ENCODE measurements at regions not wholly inside any gene's neighbourhood (a gene's known extent, or its start where the extent isn't known, plus 50 kb on each side); places are given as distances from the start of the nearest gene placed in this dataset.

DNA sequence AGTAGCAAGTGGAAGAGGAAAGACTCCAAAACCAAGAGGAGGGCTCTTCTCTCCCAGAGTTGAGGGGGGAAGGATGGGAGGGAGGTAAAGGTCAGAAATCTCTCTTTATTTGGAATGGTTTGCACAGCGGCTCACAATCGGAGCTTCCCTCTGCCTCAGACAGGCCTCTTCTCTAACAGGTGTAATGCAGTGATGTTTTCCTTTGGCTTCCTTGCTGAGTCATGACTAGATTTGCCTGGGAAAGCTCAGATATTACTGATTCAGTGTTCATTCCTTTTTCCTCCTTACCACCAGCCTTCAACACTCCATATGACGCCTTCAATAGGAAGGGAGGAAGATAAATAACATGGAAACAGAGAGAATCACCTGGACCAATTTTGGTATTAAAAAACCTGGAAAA is 136.6 kb downstream of the RNF152 start:
- DNase-seq = no peak
- H3K36me3 ChIP-seq (replicated peaks; ENCODE audit: control insufficient read depth, insufficient read depth, low read length) = no peaks in the 10 kb centered on the region
- no peaks in the 10 kb centered on the region for H3K27me3 ChIP-seq (ENCODE audit: control insufficient read depth, insufficient read depth, low read length)
- H3K4me3 ChIP-seq (ENCODE audit: insufficient read depth, low read depth, low read length) = no peak overlapping the region

DNA sequence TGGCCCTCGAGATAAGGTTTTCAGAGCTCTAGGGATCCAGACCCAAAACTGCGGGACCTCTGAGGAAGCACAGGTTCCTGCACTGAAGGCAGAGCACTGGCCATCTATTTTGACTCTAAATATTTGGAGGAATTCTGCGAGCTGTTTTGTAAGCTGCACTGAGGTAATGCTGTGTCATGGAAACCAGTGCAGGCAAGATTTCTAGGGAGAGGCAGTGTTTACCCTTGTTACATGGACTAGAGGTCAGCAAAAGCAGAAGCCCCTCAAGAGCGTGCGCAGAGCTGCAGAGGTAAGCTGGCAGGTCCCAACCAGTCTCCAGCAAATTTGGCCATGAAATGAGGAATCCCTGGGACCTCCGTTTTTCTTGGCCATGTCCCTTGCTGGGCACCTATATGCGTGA is 137.3 kb downstream of the RNF152 start:
- Histone ChIP-seq H3K27me3 (ENCODE audit: control insufficient read depth, insufficient read depth, low read length) (no peaks in the 10 kb centered on the region), H3K36me3 (replicated peaks; ENCODE audit: control insufficient read depth, insufficient read depth, low read length) (no peaks in the 10 kb centered on the region), H3K4me3 (ENCODE audit: insufficient read depth, low read depth, low read length) (no peak overlapping the region)
- no peak for DNase-seq

DNA sequence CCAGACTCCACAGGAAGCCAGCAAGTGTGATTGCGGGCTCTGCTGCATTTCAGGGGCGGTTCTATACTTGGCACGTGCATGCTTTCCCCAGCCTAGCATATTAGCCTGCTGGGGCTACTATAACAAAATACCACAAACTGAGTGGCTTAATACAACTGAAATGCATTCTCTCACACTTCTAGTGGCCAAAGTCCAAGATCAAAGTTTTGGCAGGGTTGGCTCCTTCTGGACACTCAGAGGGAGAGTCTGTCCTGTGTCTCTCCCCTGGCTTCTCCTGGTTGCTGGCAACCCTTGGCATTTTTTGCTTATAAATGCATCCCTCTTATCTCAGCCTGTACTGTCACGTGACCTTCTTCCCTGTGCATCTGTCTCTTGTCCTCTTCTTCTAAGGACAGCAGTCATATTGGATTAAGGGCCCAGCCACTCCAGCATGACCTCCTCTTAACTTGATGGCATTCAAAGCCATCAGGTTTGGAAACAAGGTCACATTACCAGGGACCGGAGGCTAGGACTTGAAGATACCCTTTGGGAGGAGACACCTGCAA is 138.7 kb downstream of the RNF152 start:
- no peak for DNase-seq
- no peaks in the 10 kb centered on the region for H3K36me3 ChIP-seq (replicated peaks; ENCODE audit: control insufficient read depth, insufficient read depth, low read length)
- no peak overlapping the region for H3K4me3 ChIP-seq (ENCODE audit: insufficient read depth, low read depth, low read length)
- H3K27me3 ChIP-seq (ENCODE audit: control insufficient read depth, insufficient read depth, low read length) = no peaks in the 10 kb centered on the region

DNA sequence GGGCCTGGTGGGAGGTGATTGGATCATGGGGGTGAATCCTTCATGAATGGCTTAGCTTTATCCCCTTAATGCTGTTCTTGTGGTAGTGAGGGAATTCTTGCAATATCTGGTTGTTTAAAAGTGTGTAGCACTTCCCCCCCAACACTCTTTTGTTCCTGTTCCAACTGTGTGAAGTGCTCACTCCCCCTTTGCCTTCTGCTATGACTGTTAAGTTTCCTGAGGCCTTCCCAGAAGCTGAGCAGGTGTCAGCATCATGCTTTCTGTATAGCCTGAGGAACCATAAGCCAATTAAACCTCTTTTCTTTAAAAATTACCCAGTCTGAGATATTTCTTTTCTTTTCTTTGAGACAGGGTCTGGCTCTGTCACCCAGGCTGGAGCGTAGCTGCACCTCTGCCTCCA is 139.4 kb downstream of the RNF152 start:
- DNase-seq = no peak
- Histone ChIP-seq H3K27me3 (ENCODE audit: control insufficient read depth, insufficient read depth, low read length) (no peaks in the 10 kb centered on the region), H3K36me3 (replicated peaks; ENCODE audit: control insufficient read depth, insufficient read depth, low read length) (no peaks in the 10 kb centered on the region), H3K4me3 (ENCODE audit: insufficient read depth, low read depth, low read length) (no peak overlapping the region)

DNA sequence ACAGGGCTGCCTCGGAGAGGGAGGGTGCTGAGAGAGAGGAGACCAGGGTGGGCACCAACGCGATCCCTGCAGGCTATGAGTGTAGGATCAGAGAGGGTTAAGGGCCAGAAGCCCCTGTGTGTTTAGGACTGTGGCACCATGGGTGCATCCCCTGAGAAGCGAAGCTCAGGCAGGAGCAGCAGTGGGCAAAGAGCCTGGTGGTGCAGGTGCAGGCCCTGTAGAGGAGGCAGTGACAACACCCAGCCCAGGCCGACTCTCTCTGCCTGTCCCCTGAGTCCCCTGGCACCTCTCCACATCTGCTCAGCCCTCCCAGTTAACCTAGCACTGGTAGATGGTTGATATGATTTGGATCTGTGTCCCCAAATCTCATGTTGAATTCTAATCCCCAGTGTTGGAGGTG is 139.8 kb downstream of the RNF152 start:
- no peak for DNase-seq
- Histone ChIP-seq H3K4me3 (ENCODE audit: insufficient read depth, low read depth, low read length) (no peak overlapping the region), H3K27me3 (ENCODE audit: control insufficient read depth, insufficient read depth, low read length) (no peaks in the 10 kb centered on the region), H3K36me3 (replicated peaks; ENCODE audit: control insufficient read depth, insufficient read depth, low read length) (no peaks in the 10 kb centered on the region)

DNA sequence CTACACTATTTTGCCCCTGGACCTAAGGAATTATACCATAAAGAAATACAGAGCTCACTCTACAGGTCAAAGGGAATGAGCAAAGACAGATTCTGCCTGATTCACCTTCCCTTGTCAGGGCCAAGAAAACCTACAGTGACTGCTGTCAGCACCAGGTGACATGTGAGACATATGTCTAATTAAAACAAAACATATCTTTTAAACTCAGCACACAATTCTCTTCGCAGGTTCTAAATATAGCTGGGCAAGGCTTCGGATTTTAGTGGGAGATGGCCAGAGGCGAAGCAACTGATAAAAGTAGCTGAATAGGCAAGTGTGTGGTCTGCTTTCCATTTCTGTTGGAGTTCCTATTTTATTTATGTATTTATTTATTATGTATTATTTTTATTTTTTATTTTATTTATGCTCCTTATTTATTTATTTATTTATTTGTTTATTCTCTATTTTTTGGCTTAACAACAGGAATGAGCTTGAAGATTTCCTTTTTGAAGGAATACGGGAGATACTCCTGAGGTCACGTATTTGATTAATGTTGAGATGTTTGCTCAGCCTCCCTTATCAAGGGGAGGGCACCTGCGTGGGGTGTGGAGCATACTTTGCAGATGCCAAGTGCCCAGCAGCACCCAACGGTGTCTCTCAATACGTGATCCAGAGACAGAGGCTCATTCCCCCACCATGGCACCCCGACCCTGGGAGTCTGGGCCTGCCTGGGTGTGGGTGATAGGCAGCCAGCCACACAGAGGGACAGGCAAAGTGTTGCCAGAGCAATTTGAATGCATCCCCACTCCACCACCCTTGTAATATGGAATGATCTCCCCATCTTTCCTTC is 141.8 kb downstream of the RNF152 start:
- Histone ChIP-seq H3K27me3 (ENCODE audit: control insufficient read depth, insufficient read depth, low read length) (no peaks in the 10 kb centered on the region), H3K4me3 (ENCODE audit: insufficient read depth, low read depth, low read length) (no peak overlapping the region), H3K36me3 (replicated peaks; ENCODE audit: control insufficient read depth, insufficient read depth, low read length) (no peaks in the 10 kb centered on the region)
- no peak for DNase-seq

DNA sequence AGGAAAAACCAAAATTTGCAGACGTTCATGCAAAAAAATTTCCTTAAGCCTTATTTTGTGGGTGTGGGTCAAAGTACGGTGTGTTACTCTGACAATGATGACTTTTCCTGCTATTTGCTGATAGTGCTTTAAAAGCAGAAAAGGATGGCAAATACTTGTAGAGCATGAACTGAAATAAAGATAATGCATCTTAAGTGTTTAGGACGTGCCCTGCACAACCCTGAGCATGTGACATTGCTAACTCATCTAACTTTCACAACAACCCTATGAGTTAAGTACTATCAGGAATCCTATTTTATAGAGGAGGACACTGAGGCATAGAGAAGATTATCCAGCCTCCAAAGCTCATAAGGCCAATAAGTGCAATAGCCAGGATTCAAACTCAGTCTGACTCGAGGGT is 143.3 kb downstream of the RNF152 start:
- Histone ChIP-seq H3K36me3 (replicated peaks; ENCODE audit: control insufficient read depth, insufficient read depth, low read length) (no peaks in the 10 kb centered on the region), H3K4me3 (ENCODE audit: insufficient read depth, low read depth, low read length) (no peak overlapping the region), H3K27me3 (ENCODE audit: control insufficient read depth, insufficient read depth, low read length) (no peaks in the 10 kb centered on the region)
- no peak for DNase-seq

DNA sequence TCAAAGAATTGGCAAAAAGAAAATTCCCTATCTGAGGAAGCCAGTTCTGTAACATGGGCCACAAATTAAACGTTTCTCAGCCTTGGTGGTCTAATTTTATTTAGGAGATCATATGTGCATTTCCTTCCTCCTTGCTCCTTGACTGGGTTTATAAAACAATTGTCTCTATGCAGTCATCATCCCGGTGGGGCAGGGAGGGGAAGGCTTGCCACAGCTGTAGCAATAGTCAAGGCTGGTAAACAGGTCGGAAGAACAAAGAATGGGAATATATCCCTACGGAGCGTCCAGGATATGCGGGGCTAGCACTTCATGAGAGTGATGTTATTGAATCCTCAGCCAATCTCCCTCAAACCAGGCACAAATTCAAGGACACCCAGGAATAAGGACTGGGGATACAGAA is 143.8 kb downstream of the RNF152 start:
- no peaks in the 10 kb centered on the region for H3K36me3 ChIP-seq (replicated peaks; ENCODE audit: control insufficient read depth, insufficient read depth, low read length)
- no peak for DNase-seq
- H3K4me3 ChIP-seq (ENCODE audit: insufficient read depth, low read depth, low read length) = no peak overlapping the region
- no peaks in the 10 kb centered on the region for H3K27me3 ChIP-seq (ENCODE audit: control insufficient read depth, insufficient read depth, low read length)

DNA sequence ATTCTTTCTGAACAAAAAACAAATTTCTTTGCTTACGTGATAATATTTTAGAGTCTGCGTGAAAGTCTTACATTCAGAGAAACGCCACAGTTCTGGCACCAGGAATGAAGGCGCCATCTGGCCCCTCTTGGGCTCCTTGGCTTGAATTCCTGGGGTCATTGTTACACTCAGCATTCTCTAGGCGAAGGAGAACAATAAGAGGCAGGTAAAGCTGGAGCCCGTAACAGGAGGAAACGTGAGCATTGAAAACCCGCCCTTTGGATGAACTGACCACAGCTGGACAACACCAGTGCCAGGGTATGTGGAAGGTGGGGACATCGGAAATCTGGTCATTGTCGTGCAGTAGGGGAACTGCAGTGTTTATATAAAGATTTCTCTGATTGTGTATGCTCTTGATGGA is 144.8 kb downstream of the RNF152 start:
- H3K36me3 ChIP-seq (replicated peaks; ENCODE audit: control insufficient read depth, insufficient read depth, low read length) = no peaks in the 10 kb centered on the region
- peak; percentile 32 for DNase-seq
- no peaks in the 10 kb centered on the region for H3K27me3 ChIP-seq (ENCODE audit: control insufficient read depth, insufficient read depth, low read length)
- no peak overlapping the region for H3K4me3 ChIP-seq (ENCODE audit: insufficient read depth, low read depth, low read length)

DNA sequence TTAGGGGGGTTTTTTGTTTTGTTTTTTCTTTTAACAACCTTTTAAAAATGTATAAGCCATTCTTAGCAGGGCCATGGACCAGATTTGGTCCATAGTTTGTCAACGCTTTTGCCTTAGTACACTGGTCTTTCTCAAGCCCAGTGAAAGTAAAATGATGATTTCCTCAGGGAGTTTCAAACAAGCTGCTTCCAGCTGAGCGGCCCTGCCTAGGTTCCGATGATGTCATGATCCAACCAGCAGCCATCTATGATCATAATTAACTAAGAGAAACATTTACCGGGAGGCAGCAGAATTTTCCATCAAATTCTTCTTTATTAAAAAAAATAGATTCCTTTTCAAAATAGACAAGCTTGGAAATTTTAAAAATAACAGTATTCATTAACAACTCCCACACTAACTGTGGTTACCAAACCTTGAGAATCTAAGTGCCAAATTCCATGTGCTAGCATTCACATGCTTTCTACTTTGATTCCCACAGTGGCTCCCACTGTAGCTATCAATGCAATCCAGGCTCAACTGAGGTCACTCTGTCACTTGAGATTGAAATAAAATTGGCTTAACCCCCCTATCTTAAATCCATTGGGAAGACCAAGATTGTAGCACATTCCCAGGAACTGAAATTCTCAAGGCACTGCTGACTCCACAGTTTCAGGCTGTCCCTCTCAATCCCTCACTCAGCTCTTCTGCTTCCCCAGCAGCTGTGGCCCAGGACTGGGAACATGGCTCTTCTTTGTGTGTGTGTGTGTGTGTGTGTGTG is 148.9 kb downstream of the RNF152 start:
- no peak for DNase-seq
- no peaks in the 10 kb centered on the region for H3K36me3 ChIP-seq (replicated peaks; ENCODE audit: control insufficient read depth, insufficient read depth, low read length)

DNA sequence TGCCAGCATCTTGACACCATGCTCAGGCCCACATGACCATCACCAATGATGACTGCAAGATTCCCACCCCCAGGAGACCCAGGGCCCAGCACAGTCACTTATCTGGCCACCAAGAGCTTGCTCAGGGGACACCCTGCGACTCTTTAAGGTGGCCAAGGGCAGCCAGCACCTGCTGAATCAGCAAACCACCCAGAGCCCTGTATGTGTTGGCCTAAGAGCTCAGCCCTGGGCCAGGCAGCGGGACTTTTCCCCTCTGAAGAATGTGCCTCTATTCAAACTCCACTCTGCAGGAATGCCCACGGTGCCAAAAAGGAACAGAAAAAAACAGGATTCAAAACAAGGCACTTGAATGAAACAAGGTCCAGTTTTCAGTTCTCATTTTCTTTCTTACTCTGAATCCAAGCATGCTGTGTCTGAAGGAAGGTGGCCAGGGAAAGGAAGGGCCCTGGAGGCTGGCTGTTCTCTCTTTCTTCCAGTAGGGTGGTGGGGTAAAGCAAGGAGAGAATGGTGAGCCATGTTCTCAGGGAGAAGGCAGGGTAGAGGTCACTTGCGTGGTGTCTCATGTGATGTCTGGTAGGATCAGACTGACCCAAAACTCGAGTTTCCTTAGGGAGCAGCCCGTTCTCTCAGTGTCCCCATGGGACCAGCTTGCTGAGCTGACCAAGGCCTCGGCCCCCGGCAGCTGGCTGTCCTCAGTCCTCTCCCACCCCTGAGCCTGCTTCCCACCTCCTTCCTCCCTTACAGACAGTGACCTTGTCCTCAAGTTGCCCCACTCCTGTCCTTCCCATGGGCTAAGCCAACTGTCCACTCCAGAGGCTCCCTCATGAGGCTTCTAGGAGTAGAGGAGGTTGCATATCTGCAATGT is 150.0 kb downstream of the RNF152 start:
- no peak overlapping the region for H3K4me3 ChIP-seq (ENCODE audit: insufficient read depth, low read depth, low read length)
- H3K36me3 ChIP-seq (replicated peaks; ENCODE audit: control insufficient read depth, insufficient read depth, low read length) = no peaks in the 10 kb centered on the region
- no peaks in the 10 kb centered on the region for H3K27me3 ChIP-seq (ENCODE audit: control insufficient read depth, insufficient read depth, low read length)
- no peak for DNase-seq

More for the DNA sequence above, 148.9 kb downstream of the RNF152 start:
- Histone ChIP-seq H3K4me3 (ENCODE audit: insufficient read depth, low read depth, low read length) (no peak overlapping the region), H3K27me3 (ENCODE audit: control insufficient read depth, insufficient read depth, low read length) (no peaks in the 10 kb centered on the region)

DNA sequence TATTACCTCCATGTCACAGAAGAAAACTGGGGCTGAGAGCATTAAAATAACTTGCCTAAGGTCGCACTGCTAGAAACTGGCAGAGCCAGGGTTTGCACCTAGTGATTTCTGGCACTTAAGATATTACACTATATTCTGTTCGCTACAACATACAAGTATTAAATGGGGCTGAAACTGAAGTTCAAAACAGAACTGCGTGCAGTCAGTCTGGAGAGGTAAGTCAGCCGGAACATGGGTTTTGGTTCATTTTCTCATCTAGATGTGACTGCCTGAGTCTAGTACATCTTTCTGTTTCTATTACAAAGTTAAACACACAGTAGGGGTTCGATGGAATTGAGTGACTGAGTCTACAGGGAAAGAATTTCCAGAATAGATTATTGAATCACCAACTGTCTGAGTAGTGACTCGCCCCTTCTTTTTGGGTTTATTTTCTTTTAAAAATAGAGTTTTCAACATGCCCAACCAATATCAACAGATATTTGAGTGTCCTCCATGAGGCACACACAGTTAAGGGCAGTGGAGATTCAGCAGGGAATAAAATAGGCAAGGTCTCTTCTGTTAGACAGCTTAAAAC is 150.8 kb downstream of the RNF152 start:
- no peaks in the 10 kb centered on the region for H3K27me3 ChIP-seq (ENCODE audit: control insufficient read depth, insufficient read depth, low read length)
- no peak for DNase-seq
- H3K36me3 ChIP-seq (replicated peaks; ENCODE audit: control insufficient read depth, insufficient read depth, low read length) = no peaks in the 10 kb centered on the region
- H3K4me3 ChIP-seq (ENCODE audit: insufficient read depth, low read depth, low read length) = no peak overlapping the region

DNA sequence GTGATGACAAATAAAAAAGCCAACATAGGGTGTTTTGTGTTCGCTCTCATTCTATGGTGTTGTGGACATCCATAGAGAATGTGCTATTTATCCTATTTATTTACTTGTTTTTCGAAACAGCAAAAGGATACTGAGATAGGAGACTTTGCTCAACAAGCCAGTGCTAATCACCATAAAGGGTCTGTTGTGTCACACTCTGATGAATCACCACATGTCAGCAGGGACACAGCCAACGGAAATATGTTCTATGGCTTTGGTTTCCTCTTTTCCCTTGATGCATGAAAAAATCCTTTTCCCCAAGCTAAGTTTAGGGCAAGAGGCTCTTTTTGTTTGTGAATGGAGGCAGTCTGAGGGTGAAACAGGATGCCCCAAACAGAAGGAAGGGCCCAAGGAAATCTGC is 154.3 kb downstream of the RNF152 start:
- Histone ChIP-seq H3K36me3 (replicated peaks; ENCODE audit: control insufficient read depth, insufficient read depth, low read length) (no peaks in the 10 kb centered on the region), H3K27me3 (ENCODE audit: control insufficient read depth, insufficient read depth, low read length) (no peaks in the 10 kb centered on the region), H3K4me3 (ENCODE audit: insufficient read depth, low read depth, low read length) (no peak overlapping the region)
- DNase-seq = no peak

DNA sequence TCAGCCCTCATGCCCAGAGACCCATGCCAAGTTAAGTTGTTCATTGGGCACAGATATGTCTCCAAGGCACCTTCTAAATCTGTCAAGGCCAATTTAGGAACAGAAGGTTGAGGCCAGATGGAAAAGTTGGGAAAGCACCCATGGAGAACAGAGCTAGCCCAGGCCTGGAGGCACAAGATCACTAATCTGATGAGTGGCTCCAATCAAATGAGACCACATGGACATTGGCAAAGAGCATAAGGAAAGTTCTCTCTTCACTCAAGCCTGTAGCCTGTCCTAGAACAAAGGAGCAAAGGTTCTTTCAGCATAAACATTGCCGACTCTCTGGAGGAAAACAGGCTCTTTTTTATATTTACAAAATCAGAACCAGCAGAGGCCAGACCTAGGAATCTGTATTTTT is 154.8 kb downstream of the RNF152 start:
- Histone ChIP-seq H3K4me3 (ENCODE audit: insufficient read depth, low read depth, low read length) (no peak overlapping the region), H3K36me3 (replicated peaks; ENCODE audit: control insufficient read depth, insufficient read depth, low read length) (no peaks in the 10 kb centered on the region), H3K27me3 (ENCODE audit: control insufficient read depth, insufficient read depth, low read length) (no peaks in the 10 kb centered on the region)
- no peak for DNase-seq

Measured in H7 (cell line).